ENCODE measurements at regions not wholly inside any gene's neighbourhood (a gene's known extent, or its start where the extent isn't known, plus 50 kb on each side); places are given as distances from the start of the nearest gene placed in this dataset.

GRCh38 chr12:114189266-114189665, 216.7 kb downstream of the TBX5 start:
- H3K9me3 ChIP-seq (ENCODE audit: low read depth) = no peaks in the 10 kb centered on the region
- H3K27me3 ChIP-seq = no peaks in the 10 kb centered on the region
- DNase-seq (ENCODE audit: low read depth in 1 of 2, low spot score in 1 of 2) = no peak
- no peak overlapping the region for H3K27ac ChIP-seq
- H3K4me3 ChIP-seq = no peak overlapping the region
- TF ChIP-seq, protein P1, sequence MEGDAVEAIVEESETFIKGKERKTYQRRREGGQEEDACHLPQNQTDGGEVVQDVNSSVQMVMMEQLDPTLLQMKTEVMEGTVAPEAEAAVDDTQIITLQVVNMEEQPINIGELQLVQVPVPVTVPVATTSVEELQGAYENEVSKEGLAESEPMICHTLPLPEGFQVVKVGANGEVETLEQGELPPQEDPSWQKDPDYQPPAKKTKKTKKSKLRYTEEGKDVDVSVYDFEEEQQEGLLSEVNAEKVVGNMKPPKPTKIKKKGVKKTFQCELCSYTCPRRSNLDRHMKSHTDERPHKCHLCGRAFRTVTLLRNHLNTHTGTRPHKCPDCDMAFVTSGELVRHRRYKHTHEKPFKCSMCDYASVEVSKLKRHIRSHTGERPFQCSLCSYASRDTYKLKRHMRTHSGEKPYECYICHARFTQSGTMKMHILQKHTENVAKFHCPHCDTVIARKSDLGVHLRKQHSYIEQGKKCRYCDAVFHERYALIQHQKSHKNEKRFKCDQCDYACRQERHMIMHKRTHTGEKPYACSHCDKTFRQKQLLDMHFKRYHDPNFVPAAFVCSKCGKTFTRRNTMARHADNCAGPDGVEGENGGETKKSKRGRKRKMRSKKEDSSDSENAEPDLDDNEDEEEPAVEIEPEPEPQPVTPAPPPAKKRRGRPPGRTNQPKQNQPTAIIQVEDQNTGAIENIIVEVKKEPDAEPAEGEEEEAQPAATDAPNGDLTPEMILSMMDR (IDR thresholded peaks at IDR 0.05; ENCODE audit: low read depth, low read length) = no peak
- H3K36me3 ChIP-seq = no peaks in the 10 kb centered on the region
- peaks cover 22% of the 10 kb centered on the region for H3K4me1 ChIP-seq (ENCODE audit: low read depth)

GRCh38 chr12:114186241-114187002, 219.5 kb downstream of the TBX5 start:
- Histone ChIP-seq H3K27ac (no peak overlapping the region), H3K27me3 (no peaks in the 10 kb centered on the region), H3K9me3 (ENCODE audit: low read depth) (no peaks in the 10 kb centered on the region), H3K4me1 (ENCODE audit: low read depth) (peaks cover 22% of the 10 kb centered on the region), H3K36me3 (no peaks in the 10 kb centered on the region), H3K4me3 (no peak overlapping the region)
- DNase-seq (ENCODE audit: low read depth in 1 of 2, low spot score in 1 of 2) = no peak
- TF ChIP-seq, protein P1 (IDR thresholded peaks at IDR 0.05; ENCODE audit: low read depth, low read length) = no peak

DNA sequence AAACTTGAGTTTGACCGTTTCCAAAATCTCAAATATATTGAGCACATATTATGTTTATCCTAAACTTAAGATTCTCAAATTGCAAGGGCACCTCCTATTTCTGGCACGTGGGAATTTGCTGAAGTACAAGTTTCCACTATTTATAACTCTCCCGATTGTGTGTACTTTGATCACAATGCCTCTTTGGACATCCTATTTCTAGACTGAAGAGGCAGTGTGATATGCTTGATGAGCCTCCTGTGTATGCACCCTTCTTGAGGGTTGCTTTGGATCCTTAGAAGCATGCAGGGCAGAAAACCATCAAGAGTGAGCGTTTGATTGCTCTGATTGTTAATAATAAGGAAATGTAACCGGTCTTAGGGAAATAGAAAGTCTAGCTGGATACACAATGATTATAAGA, 218.9 kb upstream of the RBM19 start:
- no peaks in the 10 kb centered on the region for H3K27me3 ChIP-seq
- TF ChIP-seq, protein P1 (IDR thresholded peaks at IDR 0.05; ENCODE audit: low read depth, low read length) = no peak
- peaks cover 22% of the 10 kb centered on the region for H3K4me1 ChIP-seq (ENCODE audit: low read depth)

GRCh38 chr12:114174326-114174725, 208.2 kb upstream of the RBM19 start:
- TF ChIP-seq, protein P1 (IDR thresholded peaks at IDR 0.05; ENCODE audit: low read depth, low read length) = no peak
- peaks cover 13% of the 10 kb centered on the region for H3K4me1 ChIP-seq (ENCODE audit: low read depth)
- no peaks in the 10 kb centered on the region for H3K27me3 ChIP-seq
- H3K9me3 ChIP-seq (ENCODE audit: low read depth) = no peaks in the 10 kb centered on the region
- DNase-seq (ENCODE audit: low read depth in 1 of 2, low spot score in 1 of 2) = no peak
- H3K27ac ChIP-seq = no peak overlapping the region
- H3K36me3 ChIP-seq = no peaks in the 10 kb centered on the region
- H3K4me3 ChIP-seq = no peak overlapping the region

More for the DNA sequence above, 218.9 kb upstream of the RBM19 start:
- H3K9me3 ChIP-seq (ENCODE audit: low read depth) = no peaks in the 10 kb centered on the region
- no peak overlapping the region for H3K27ac ChIP-seq
- H3K36me3 ChIP-seq = no peaks in the 10 kb centered on the region
- no peak overlapping the region for H3K4me3 ChIP-seq
- DNase-seq (ENCODE audit: low read depth in 1 of 2, low spot score in 1 of 2) = no peak

DNA sequence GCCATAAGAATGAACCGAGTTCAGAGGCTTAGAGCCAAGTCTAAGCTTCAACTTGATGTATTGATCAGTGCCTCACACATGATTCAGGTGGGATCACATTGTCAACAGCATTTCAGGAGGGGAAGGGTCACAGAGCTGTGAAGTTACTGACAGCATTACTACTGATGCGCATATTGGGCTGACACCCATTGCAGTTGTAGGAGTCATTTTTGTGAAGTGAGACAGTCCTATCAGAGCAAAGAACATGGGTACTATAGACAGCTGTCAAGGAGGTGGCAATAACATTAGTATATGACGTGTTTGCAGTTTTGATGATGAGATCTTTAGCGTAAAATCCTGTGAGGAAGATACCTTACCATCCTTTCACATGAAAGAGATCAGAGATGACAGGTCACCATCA, 206.0 kb upstream of the RBM19 start:
- H3K27ac ChIP-seq = no peak overlapping the region
- peaks cover 16% of the 10 kb centered on the region for H3K4me1 ChIP-seq (ENCODE audit: low read depth)
- DNase-seq (ENCODE audit: low read depth in 1 of 2, low spot score in 1 of 2) = no peak
- TF ChIP-seq, protein P1 (IDR thresholded peaks at IDR 0.05; ENCODE audit: low read depth, low read length) = no peak
- no peaks in the 10 kb centered on the region for H3K36me3 ChIP-seq
- H3K27me3 ChIP-seq = no peaks in the 10 kb centered on the region
- H3K4me3 ChIP-seq = no peak overlapping the region
- H3K9me3 ChIP-seq (ENCODE audit: low read depth) = no peaks in the 10 kb centered on the region
